Nucleus accumbens (tissue), 56 donors: ENCODE measurements at regions not wholly inside any gene's neighbourhood (a gene's known extent, or its start where the extent isn't known, plus 50 kb on each side); places are given as distances from the start of the nearest gene placed in this dataset.

Experiments
- DNase-seq, 56 donors: peaks; one replicate each; lab custom pipeline; 2025; lab: John Stamatoyannopoulos, UW

GRCh38 chr3:165359005-165359404 lies 162.8 kb upstream of the SLITRK3 start:
- DNase-seq, result no peak

- DNase-seq, result no peak
These were observed 159.1 kb upstream of the SLITRK3 start for GRCh38 chr3:165355316-165355715.

GRCh38 chr3:165347526-165347925 lies 151.3 kb upstream of the SLITRK3 start:
- no peak for DNase-seq

GRCh38 chr3:165346503-165346902 lies 150.3 kb upstream of the SLITRK3 start:
- DNase-seq, result no peak

GRCh38 chr3:165343185-165343584 lies 147.0 kb upstream of the SLITRK3 start:
- no peak for DNase-seq

GRCh38 chr3:165339753-165340152 lies 143.6 kb upstream of the SLITRK3 start:
- no peak for DNase-seq

- no peak for DNase-seq
These were observed 140.6 kb upstream of the SLITRK3 start for GRCh38 chr3:165336786-165337185.
